Stimulated activated CD4-positive, alpha-beta T cell treated with anti-CD3 and anti-CD28 coated beads, Interleukin-4, amount 100 ng/mL, for 1 hour (primary cell): ENCODE measurements at regions not wholly inside any gene's neighbourhood (a gene's known extent, or its start where the extent isn't known, plus 50 kb on each side); places are given as distances from the start of the nearest gene placed in this dataset.

Experiments
- DNase-seq: peaks from one replicate; pipeline ENCODE4 v3.0.0-alpha.2; 2020

GRCh38 chr14:97838986-97839385 lies 1041.8 kb downstream of the VRK1 start:
- no peak for DNase-seq

DNA sequence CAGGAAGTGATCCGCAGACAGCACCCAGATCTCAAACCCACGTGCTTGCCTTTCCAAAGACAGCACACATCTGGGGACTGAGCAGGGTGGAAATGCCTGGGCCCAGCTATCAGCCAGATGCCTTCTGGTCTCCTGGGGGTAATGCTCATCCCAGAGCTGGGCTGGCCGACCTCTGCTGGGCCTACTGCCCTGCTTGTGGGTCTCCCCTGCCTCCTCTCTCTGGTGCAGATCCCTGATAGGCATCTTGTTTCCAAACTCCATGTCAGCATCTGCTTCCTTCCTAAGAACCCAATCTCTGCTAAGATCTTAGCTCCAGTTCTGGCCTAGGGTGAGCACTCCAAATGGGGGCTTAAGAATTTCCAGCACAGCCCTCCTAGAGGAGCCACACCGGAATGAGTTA lies 1043.0 kb downstream of the VRK1 start:
- no peak for DNase-seq

DNA sequence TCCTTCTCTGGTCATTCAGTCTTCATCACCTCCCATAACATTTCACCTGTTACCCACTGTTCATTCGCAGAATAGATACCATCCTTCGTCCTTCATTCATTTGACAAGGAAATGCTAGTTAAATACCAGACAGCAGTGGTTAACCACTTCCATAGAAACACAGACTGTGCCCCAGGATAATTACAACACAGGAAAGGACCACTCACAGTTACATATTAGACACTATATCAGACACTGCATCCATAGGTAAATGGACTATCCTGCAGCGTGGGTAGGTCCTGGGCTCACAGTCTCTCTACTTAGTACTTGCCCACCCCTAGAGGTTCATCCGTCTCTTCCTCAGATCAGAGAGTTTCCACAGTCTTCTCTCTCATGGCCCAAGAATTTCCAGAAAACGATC lies 1044.6 kb downstream of the VRK1 start:
- DNase-seq, result no peak

DNA sequence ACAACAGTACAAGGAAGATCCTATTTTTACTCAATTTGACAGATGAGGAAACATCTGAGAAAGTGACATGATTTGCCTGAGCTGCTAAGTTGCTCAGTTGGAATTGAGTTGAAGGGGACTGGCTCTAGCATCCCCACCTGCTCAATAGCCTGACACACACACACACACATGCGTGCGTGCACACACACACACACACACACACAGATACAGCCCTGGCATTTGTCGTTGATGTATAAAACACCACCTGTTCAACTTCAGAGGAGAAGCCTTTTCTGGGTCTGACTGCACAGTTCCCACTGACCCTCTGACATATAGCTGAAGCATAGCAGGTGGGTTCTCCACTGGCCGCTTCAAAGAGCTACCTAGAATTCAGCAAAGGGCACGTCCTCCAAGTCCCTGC lies 1045.9 kb downstream of the VRK1 start:
- DNase-seq, result no peak

GRCh38 chr14:97844042-97844441 lies 1046.9 kb downstream of the VRK1 start:
- no peak for DNase-seq

- no peak for DNase-seq
Measured at GRCh38 chr14:97846156-97846555, 1049.0 kb downstream of the VRK1 start.

DNA sequence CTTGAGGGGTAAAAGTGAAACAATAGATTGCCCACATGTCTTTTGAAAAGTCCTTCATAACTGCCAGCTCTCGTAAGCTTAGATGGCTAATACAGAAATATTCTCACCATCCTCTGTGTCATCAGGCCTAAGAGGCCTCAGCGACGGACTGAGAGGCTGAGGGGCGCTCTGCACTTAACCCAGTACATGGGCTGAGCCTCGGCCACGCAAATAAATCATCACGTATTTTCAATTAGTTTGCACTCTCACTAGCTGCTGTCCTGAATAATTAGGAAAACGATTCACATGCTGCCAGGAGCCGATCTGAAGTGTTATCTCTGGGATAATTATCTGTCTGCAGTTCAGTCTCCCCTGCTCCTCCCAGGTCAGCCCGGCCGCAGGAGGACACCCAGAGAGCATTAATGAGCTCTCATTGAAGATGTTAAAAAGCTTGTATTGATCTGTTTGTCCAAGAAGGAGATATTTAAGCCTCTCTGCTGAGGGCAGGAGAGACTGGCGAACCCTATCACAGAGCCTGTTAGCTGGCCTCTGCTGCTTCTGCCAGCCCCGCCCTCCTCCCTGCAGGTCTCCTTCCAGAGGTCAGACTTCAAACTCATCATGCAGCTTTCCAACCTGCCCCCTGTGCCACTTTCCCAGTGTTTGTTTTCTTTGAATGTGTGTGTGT lies 1051.3 kb downstream of the VRK1 start:
- DNase-seq, result no peak

GRCh38 chr14:97850466-97850865 lies 1053.3 kb downstream of the VRK1 start:
- no peak for DNase-seq

- no peak for DNase-seq
Measured at GRCh38 chr14:97850886-97851285, 1053.7 kb downstream of the VRK1 start.

- DNase-seq, result no peak
Measured at GRCh38 chr14:97851428-97851995, 1054.3 kb downstream of the VRK1 start.

GRCh38 chr14:97854918-97855317 lies 1057.7 kb downstream of the VRK1 start:
- no peak for DNase-seq

DNA sequence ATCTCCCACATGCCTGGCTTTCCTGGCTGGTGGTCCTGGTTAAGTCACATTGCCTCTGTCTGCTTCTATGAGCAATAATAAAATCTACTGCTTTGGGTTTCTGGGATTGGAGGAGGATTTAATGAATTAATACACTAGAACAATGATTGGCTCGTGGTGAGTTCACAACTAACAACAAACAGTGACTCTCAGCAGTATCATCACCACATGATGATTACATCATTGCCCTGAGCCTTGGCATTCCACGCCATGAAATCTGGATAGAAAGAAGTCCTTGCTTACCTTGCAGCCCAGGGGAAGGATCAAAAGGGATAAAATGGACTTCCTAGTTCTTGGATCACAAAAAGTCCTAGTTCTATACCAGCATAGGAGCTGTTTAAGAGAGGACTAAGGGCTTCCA lies 1069.0 kb downstream of the VRK1 start:
- no peak for DNase-seq

DNA sequence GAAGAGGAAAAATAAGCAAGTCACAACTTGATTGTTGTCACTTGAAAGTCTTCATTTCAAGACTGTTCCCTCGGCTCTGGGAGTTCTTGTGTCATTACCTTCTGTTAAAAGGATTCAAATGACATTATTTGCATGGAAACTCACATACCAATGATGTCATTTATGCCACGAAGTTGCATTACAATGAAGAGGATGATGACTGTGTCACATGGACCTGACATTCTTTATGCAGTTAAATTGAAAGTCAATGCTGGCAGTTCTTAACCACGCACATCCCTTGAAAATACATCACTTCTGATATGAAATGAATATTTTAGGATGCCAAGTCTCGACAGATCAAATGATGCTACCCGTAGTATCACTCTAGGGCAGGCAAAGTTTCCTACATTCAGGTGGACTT lies 1069.5 kb downstream of the VRK1 start:
- DNase-seq, result no peak

GRCh38 chr14:97873291-97873690 lies 1076.1 kb downstream of the VRK1 start:
- no peak for DNase-seq

- no peak for DNase-seq
Measured at GRCh38 chr14:97874394-97874793, 1077.2 kb downstream of the VRK1 start.

DNA sequence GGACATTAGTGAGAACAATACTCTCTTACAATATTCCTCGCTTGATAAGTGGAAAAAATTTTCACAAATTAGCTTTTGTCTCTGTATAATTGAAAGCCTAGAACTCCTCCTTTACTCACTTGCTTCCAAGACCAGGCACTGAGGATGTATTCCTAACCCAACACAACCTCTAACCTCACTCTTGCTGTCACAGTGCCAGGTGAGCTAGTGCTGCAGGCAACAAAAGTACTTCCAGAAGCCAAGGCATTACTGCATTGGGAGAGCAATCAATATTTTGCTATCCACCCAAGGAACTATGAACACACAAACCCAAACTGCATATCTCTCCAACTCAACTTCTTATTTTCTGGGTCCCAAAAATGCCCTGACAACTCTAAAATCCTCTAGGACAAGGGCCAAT lies 1081.0 kb downstream of the VRK1 start:
- no peak for DNase-seq

GRCh38 chr14:97878727-97879126 lies 1081.5 kb downstream of the VRK1 start:
- no peak for DNase-seq

DNA sequence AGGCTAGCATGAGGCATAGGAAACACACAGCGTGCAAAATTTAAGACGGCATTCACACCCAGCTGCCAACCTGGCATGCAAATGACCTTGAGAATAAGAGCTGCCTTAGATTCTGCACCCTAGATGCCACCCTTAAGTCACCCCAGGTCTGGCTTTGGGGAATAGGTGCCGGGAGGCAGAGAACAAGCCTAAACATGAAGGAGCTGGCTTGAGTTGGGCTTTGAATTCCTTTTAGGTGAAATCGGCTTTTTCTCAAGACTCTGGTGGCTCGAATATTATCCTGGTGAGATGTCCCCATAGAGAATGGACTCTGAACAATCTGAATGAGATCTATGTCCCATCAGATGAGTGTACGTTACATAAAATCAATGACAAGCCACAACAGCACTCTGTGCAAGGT lies 1090.5 kb downstream of the VRK1 start:
- DNase-seq, result no peak

GRCh38 chr14:97888331-97888730 lies 1091.1 kb downstream of the VRK1 start:
- DNase-seq, result no peak

DNA sequence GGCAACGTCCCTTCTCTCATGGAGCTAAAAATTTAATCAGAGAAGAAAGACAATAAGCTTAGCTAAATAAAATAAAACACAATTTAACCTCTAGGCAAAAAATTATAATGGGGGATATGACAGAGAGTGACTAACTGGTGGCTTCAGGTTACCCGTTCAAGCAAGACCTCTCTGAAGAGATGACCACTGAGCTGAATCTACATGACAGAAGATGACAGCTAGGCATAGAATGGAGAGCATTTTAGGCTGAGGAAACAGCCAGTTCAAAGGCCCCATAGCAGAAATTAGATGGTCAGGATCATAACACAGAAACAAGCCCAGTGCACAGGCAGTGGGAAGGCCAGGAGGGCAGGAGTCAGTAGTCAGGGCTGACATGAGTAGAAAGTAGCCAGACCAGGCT lies 1094.3 kb downstream of the VRK1 start:
- no peak for DNase-seq

GRCh38 chr14:97894552-97894951 lies 1097.4 kb downstream of the VRK1 start:
- DNase-seq, result no peak

- no peak for DNase-seq
Measured at GRCh38 chr14:97900196-97900854, 1103.1 kb downstream of the VRK1 start.

DNA sequence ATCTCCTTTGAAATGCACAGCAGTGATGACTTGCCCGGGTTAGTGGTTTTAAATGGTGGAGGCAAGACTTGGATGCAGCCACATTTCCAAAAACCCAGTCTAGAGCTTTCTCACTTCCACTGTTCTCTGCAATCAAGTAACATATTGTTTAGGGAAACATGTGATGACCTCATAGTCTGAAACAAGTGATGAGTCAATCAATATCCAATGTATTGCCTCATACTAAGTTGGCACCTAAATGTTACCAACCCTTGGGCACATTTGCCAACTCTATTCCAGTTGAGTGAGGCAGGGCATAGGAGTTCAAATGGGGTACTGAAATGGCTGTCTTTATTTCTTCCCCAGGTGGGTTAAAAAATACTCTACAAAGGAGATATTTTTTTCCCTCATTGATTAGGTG lies 1105.4 kb downstream of the VRK1 start:
- no peak for DNase-seq

- DNase-seq, result no peak
Measured at GRCh38 chr14:97903821-97904220, 1106.6 kb downstream of the VRK1 start.

- no peak for DNase-seq
Measured at GRCh38 chr14:97912217-97912616, 1115.0 kb downstream of the VRK1 start.
